T-cell (primary cell): ENCODE measurements at regions not wholly inside any gene's neighbourhood (a gene's known extent, or its start where the extent isn't known, plus 50 kb on each side); places are given as distances from the start of the nearest gene placed in this dataset.
"Not testable (repeated sequence)": the region's sequence is repeated elsewhere in the genome, so short reads cannot be mapped to it uniquely, and the experiment has no call there.

Experiments used
- ATAC-seq, 4 experiments: fragments of 200-7000 bp in 3 of 4; fragments of 150-1000 bp in 1 of 4; cut with Tn5 transposase; replicated peaks in 1 of 4; 1 replicate in 3 of 4; 2 replicates in 1 of 4; pipeline ENCODE4 v1.10.0; 2021; ENCODE audit warnings: moderate library complexity in 3 of 4, mild to moderate bottlenecking in 2 of 4, moderate number of reproducible peaks in 1 of 4
- CTCF ChIA-PET, 2 donors: fragments of 300-600 bp; sonication (Branson Sonifier 250); formaldehyde crosslinking; loops; one replicate each; lab custom pipeline; 2022; ENCODE audit warnings: antibody characterized with exemption in 2 of 2; lab: Charles Lee
- POLR2A ChIA-PET, 2 donors: fragments of 300-600 bp; sonication (Branson Sonifier 250); formaldehyde crosslinking; loops; one replicate each; lab custom pipeline; 2022; ENCODE audit warnings: antibody characterized with exemption in 2 of 2; lab: Charles Lee
- DNase-seq, 35 experiments: peaks; one replicate each; pipeline versions ENCODE4 v3.0.0 to v3.0.0-alpha.2; 2013 to 2023
- H3K27ac ChIP-seq: one replicate; pipeline ENCODE4 v1.5.1; 2013; ENCODE audit warnings: low read length
- H3K27me3 ChIP-seq, 2 experiments: replicated peaks in 1 of 2; 1 replicate in 1 of 2; 2 replicates in 1 of 2; pipeline versions ENCODE4 v1.6.1 to v1.7.0; 2013; ENCODE audit warnings: low read length in 1 of 2, mixed read lengths in 1 of 2; ENCODE audit not compliant: control insufficient read depth in 2 of 2, insufficient read depth in 2 of 2; ENCODE audit errors: extremely low read depth in 1 of 2
- H3K36me3 ChIP-seq, 2 donors: 1 replicate in 1 of 2; 2 replicates in 1 of 2; pipeline versions ENCODE4 v1.6.1 to v1.7.0; 2013; ENCODE audit warnings: low read length in 1 of 2; ENCODE audit not compliant: control insufficient read depth in 2 of 2, insufficient read depth in 1 of 2; ENCODE audit errors: extremely low read depth in 1 of 2
- H3K4me1 ChIP-seq, 2 experiments: 1 replicate in 1 of 2; 2 replicates in 1 of 2; pipeline versions ENCODE4 v1.6.1 to v1.7.0; 2013; ENCODE audit warnings: low read length in 2 of 2, mixed read lengths in 1 of 2; ENCODE audit not compliant: insufficient read depth in 2 of 2, control insufficient read depth in 1 of 2; ENCODE audit errors: extremely low read depth in 1 of 2
- H3K4me3 ChIP-seq, 2 donors: 1 replicate in 1 of 2; 2 replicates in 1 of 2; pipeline versions ENCODE4 v1.5.1 to v1.7.0; 2013; ENCODE audit warnings: mild to moderate bottlenecking in 2 of 2, low read length in 1 of 2, moderate library complexity in 1 of 2; ENCODE audit not compliant: control insufficient read depth in 1 of 2; ENCODE audit errors: extremely low read depth in 1 of 2
- H3K9me3 ChIP-seq: 2 replicates; pipeline ENCODE4 v1.7.0; 2013
- H3K27ac Mint-ChIP-seq, 2 donors: one replicate each; pipeline ENCODE4 v1.8.0; 2020 to 2021; ENCODE audit warnings: mild to moderate bottlenecking in 2 of 2, mixed read lengths in 2 of 2
- H3K27me3 Mint-ChIP-seq, 2 donors: one replicate each; pipeline ENCODE4 v1.8.0; 2021 to 2022; ENCODE audit warnings: mixed read lengths in 2 of 2
- H3K36me3 Mint-ChIP-seq: one replicate; pipeline ENCODE4 v1.8.0; 2021; ENCODE audit warnings: mixed read lengths
- H3K4me1 Mint-ChIP-seq, 3 donors: one replicate each; pipeline ENCODE4 v1.8.0; 2020 to 2022; ENCODE audit warnings: mixed read lengths in 3 of 3, mild to moderate bottlenecking in 1 of 3
- H3K4me3 Mint-ChIP-seq, 3 donors: one replicate each; pipeline ENCODE4 v1.8.0; 2020 to 2022; ENCODE audit warnings: mild to moderate bottlenecking in 3 of 3, mixed read lengths in 3 of 3, moderate library complexity in 3 of 3
- H3K9me3 Mint-ChIP-seq, 3 donors: one replicate each; pipeline ENCODE4 v1.8.0; 2020 to 2022; ENCODE audit warnings: mixed read lengths in 3 of 3
- WGBS: methylation state at CpG from one replicate; pipeline ENCODE4 v1.1.5; 2013; ENCODE audit warnings: missing lambda C conversion rate; ENCODE audit not compliant: insufficient coverage; 5-methylcytosine and 5-hydroxymethylcytosine counted together

GRCh38 chr3:189429019-189429418 is 202.2 kb upstream of the TP63 start:
- no peak overlapping the region for H3K27ac Mint-ChIP-seq

GRCh38 chr3:189430166-189430565 is 201.0 kb upstream of the TP63 start:
- no peaks in the 10 kb centered on the region for H3K27me3 ChIP-seq
- ATAC-seq (no peak), DNase-seq (no peak)
- no peak overlapping the region for H3K4me3 ChIP-seq
- Mint-ChIP-seq H3K4me1 (peaks cover 0 to 6% (median 0%) of the 10 kb centered on the region in 3 donors), H3K9me3 (peaks cover 0 to 23% (median 8%) of the 10 kb centered on the region in 3 donors), H3K27me3 (no peaks in the 10 kb centered on the region), H3K27ac (no peak overlapping the region), H3K4me3 (no peak overlapping the region), H3K36me3 (peaks cover 4% of the 10 kb centered on the region)
- ChIA-PET POLR2A (no interaction called here), CTCF (no interaction called here)
- WGBS: no CpG with 5 or more reads among the region's 2 CpGs
- no peaks in the 10 kb centered on the region for H3K36me3 ChIP-seq
- H3K27ac ChIP-seq: no peak overlapping the region
- no peaks in the 10 kb centered on the region for H3K9me3 ChIP-seq
- no peaks in the 10 kb centered on the region for H3K4me1 ChIP-seq

More at GRCh38 chr3:189429019-189429418, 202.2 kb upstream of the TP63 start:
- Histone ChIP-seq H3K4me3 (no peak overlapping the region), H3K27ac (no peak overlapping the region), H3K9me3 (no peaks in the 10 kb centered on the region), H3K36me3 (no peaks in the 10 kb centered on the region), H3K27me3 (no peaks in the 10 kb centered on the region), H3K4me1 (no peaks in the 10 kb centered on the region)
- no CpG with 5 or more reads among the region's 1 CpG for WGBS
- H3K27me3 Mint-ChIP-seq: no peaks in the 10 kb centered on the region
- CTCF ChIA-PET: interaction anchor here in 1 of 2 donors (0.6 kb wide), 1 partner anchor 159 kb away, joined by 3 read pairs; no protein-coding TSS in a partner anchor
- peaks cover 0 to 12% (median 2%) of the 10 kb centered on the region in 3 donors for H3K4me1 Mint-ChIP-seq
- ATAC-seq: no peak
- H3K4me3 Mint-ChIP-seq: no peak overlapping the region
- POLR2A ChIA-PET: no interaction called here
- DNase-seq: no peak
- peaks cover 4% of the 10 kb centered on the region for H3K36me3 Mint-ChIP-seq
- peaks cover 0 to 21% (median 8%) of the 10 kb centered on the region in 3 donors for H3K9me3 Mint-ChIP-seq

GRCh38 chr3:189442257-189442656 is 188.9 kb upstream of the TP63 start:
- H3K9me3 Mint-ChIP-seq, CTCF ChIA-PET, DNase-seq, H3K27ac Mint-ChIP-seq, H3K27me3 Mint-ChIP-seq, H3K4me1 Mint-ChIP-seq, H3K4me1 ChIP-seq, H3K4me3 Mint-ChIP-seq, H3K27me3 ChIP-seq, H3K9me3 ChIP-seq, H3K36me3 Mint-ChIP-seq, H3K27ac ChIP-seq, H3K4me3 ChIP-seq, ATAC-seq, H3K36me3 ChIP-seq: not testable (repeated sequence)
- WGBS: 97% methylated on average over 7 of the region's 10 CpGs
- POLR2A ChIA-PET: interaction anchor here in 1 of 2 donors (0.6 kb wide), 1 partner anchor 47 kb away, joined by 4 read pairs; no protein-coding TSS in a partner anchor

- no peaks in the 10 kb centered on the region for H3K4me1 Mint-ChIP-seq
- H3K9me3 Mint-ChIP-seq: peaks cover 0 to 6% (median 3%) of the 10 kb centered on the region in 3 donors
- Histone ChIP-seq H3K4me1 (no peaks in the 10 kb centered on the region), H3K27ac (no peak overlapping the region), H3K36me3 (no peaks in the 10 kb centered on the region), H3K4me3 (no peak overlapping the region), H3K27me3 (no peaks in the 10 kb centered on the region), H3K9me3 (no peaks in the 10 kb centered on the region)
- DNase-seq (no peak), ATAC-seq (no peak)
- POLR2A ChIA-PET: no interaction called here
- H3K27me3 Mint-ChIP-seq: no peaks in the 10 kb centered on the region
- H3K27ac Mint-ChIP-seq: no peak overlapping the region
- WGBS: no CpG with 5 or more reads among the region's 3 CpGs
- no peaks in the 10 kb centered on the region for H3K36me3 Mint-ChIP-seq
- no peak overlapping the region for H3K4me3 Mint-ChIP-seq
- CTCF ChIA-PET: no interaction called here
These were observed 184.1 kb upstream of the TP63 start for GRCh38 chr3:189446959-189447560.

- no peaks in the 10 kb centered on the region for H3K4me1 Mint-ChIP-seq
- H3K4me1 ChIP-seq: no peaks in the 10 kb centered on the region
- ChIA-PET CTCF (interaction anchor here in 1 of 2 donors (0.6 kb wide), 1 partner anchor 93 kb away, joined by 3 read pairs; no protein-coding TSS in a partner anchor), POLR2A (no interaction called here)
- H3K27me3 Mint-ChIP-seq: peaks cover 0 to 3% of the 10 kb centered on the region in 2 donors
- H3K27me3 ChIP-seq: no peaks in the 10 kb centered on the region
- no CpG with 5 or more reads among the region's 1 CpG for WGBS
- H3K36me3 ChIP-seq: no peaks in the 10 kb centered on the region
- no peaks in the 10 kb centered on the region for H3K36me3 Mint-ChIP-seq
- H3K9me3 ChIP-seq: no peaks in the 10 kb centered on the region
- no peak overlapping the region for H3K27ac ChIP-seq
- H3K4me3 Mint-ChIP-seq: no peak overlapping the region
- no peak overlapping the region for H3K27ac Mint-ChIP-seq
- peaks cover 0 to 3% (median 0%) of the 10 kb centered on the region in 3 donors for H3K9me3 Mint-ChIP-seq
- no peak for DNase-seq
- no peak for ATAC-seq
- no peak overlapping the region for H3K4me3 ChIP-seq
These were observed 182.1 kb upstream of the TP63 start for GRCh38 chr3:189449084-189449483.

- no peak for ATAC-seq
- Mint-ChIP-seq H3K4me3 (no peak overlapping the region), H3K9me3 (no peaks in the 10 kb centered on the region), H3K36me3 (no peaks in the 10 kb centered on the region), H3K27me3 (peaks cover 0 to 3% of the 10 kb centered on the region in 2 donors), H3K27ac (no peak overlapping the region), H3K4me1 (no peaks in the 10 kb centered on the region)
- Histone ChIP-seq H3K27me3 (no peaks in the 10 kb centered on the region), H3K4me3 (no peak overlapping the region), H3K27ac (no peak overlapping the region), H3K36me3 (no peaks in the 10 kb centered on the region), H3K4me1 (no peaks in the 10 kb centered on the region), H3K9me3 (no peaks in the 10 kb centered on the region)
- no peak for DNase-seq
- ChIA-PET POLR2A (no interaction called here), CTCF (interaction anchor here in 1 of 2 donors (0.5 kb wide), 1 partner anchor 74 kb away, joined by 8 read pairs; no protein-coding TSS in a partner anchor)
- 96% methylated on average over 3 of the region's 5 CpGs for WGBS
These were observed 176.2 kb upstream of the TP63 start for GRCh38 chr3:189455009-189455408.
